Osteoblast (primary cell): ENCODE measurements at regions not wholly inside any gene's neighbourhood (a gene's known extent, or its start where the extent isn't known, plus 50 kb on each side); places are given as distances from the start of the nearest gene placed in this dataset.

Experiments
- DNase-seq: peaks from one replicate; pipeline ENCODE4 v3.0.0; 2011; ENCODE audit warnings: low spot score, mixed read lengths; ENCODE audit not compliant: insufficient read length; ENCODE audit errors: missing footprints
- H2AFZ ChIP-seq: 2 replicates; pipeline ENCODE4 v1.6.0; 2011; ENCODE audit warnings: mild to moderate bottlenecking, low read length
- H3K27ac ChIP-seq: 2 replicates; pipeline ENCODE4 v1.5.1; 2011; ENCODE audit warnings: mild to moderate bottlenecking, low read depth, low read length, moderate library complexity
- H3K27me3 ChIP-seq: 2 replicates; pipeline ENCODE4 v1.6.0; 2012; ENCODE audit warnings: mild to moderate bottlenecking, control low read depth, inconsistent platforms, low read length, moderate library complexity; ENCODE audit not compliant: insufficient read depth
- H3K36me3 ChIP-seq: 2 replicates; pipeline ENCODE4 v1.5.1; 2011; ENCODE audit warnings: mild to moderate bottlenecking, low read length, control low read depth, moderate library complexity; ENCODE audit not compliant: insufficient read depth
- H3K4me1 ChIP-seq: 2 replicates; pipeline ENCODE4 v1.5.1; 2011; ENCODE audit warnings: mild to moderate bottlenecking, low read length, control low read depth, moderate library complexity; ENCODE audit not compliant: insufficient read depth
- H3K4me2 ChIP-seq: 2 replicates; pipeline ENCODE4 v1.6.0; 2011; ENCODE audit warnings: mild to moderate bottlenecking, low read length; ENCODE audit not compliant: insufficient read depth
- H3K4me3 ChIP-seq: fragments of 200-600 bp; sonication (generic); 3 replicates; pipeline ENCODE4 v1.5.1; 2012; ENCODE audit warnings: mild to moderate bottlenecking, low read length, inconsistent platforms; ENCODE audit not compliant: insufficient read depth
- H3K79me2 ChIP-seq: 2 replicates; pipeline ENCODE4 v1.6.0; 2012; ENCODE audit warnings: mild to moderate bottlenecking, low read length, control low read depth, inconsistent platforms; ENCODE audit not compliant: insufficient read depth
- H3K9me3 ChIP-seq: 2 replicates; pipeline ENCODE4 v1.5.1; 2011; ENCODE audit warnings: low read depth, low read length, control low read depth
- H4K20me1 ChIP-seq: 2 replicates; pipeline ENCODE4 v1.6.0; 2012; ENCODE audit warnings: mild to moderate bottlenecking, low read length, control low read depth; ENCODE audit not compliant: insufficient read depth
- TF ChIP-seq, protein P1 (sequence below): IDR thresholded peaks from 2 replicates; pipeline ENCODE4 v1.5.1; 2011; ENCODE audit warnings: mild to moderate bottlenecking, low read depth, low read length, moderate library complexity; ENCODE audit errors: extremely low read depth

GRCh38 chr6:93013054-93013453, 406.3 kb downstream of the EPHA7 start:
- no peaks in the 10 kb centered on the region for H3K4me1 ChIP-seq
- no peak overlapping the region for H3K4me2 ChIP-seq
- no peak overlapping the region for H3K27ac ChIP-seq
- H3K4me3 ChIP-seq: no peak overlapping the region
- no peaks in the 10 kb centered on the region for H3K36me3 ChIP-seq
- H2AFZ ChIP-seq: no peak overlapping the region
- no peaks in the 10 kb centered on the region for H3K79me2 ChIP-seq
- H4K20me1 ChIP-seq: no peaks in the 10 kb centered on the region
- no peak for DNase-seq
- H3K27me3 ChIP-seq: no peaks in the 10 kb centered on the region
- TF ChIP-seq, protein P1, sequence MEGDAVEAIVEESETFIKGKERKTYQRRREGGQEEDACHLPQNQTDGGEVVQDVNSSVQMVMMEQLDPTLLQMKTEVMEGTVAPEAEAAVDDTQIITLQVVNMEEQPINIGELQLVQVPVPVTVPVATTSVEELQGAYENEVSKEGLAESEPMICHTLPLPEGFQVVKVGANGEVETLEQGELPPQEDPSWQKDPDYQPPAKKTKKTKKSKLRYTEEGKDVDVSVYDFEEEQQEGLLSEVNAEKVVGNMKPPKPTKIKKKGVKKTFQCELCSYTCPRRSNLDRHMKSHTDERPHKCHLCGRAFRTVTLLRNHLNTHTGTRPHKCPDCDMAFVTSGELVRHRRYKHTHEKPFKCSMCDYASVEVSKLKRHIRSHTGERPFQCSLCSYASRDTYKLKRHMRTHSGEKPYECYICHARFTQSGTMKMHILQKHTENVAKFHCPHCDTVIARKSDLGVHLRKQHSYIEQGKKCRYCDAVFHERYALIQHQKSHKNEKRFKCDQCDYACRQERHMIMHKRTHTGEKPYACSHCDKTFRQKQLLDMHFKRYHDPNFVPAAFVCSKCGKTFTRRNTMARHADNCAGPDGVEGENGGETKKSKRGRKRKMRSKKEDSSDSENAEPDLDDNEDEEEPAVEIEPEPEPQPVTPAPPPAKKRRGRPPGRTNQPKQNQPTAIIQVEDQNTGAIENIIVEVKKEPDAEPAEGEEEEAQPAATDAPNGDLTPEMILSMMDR: no peak
- no peaks in the 10 kb centered on the region for H3K9me3 ChIP-seq

DNA sequence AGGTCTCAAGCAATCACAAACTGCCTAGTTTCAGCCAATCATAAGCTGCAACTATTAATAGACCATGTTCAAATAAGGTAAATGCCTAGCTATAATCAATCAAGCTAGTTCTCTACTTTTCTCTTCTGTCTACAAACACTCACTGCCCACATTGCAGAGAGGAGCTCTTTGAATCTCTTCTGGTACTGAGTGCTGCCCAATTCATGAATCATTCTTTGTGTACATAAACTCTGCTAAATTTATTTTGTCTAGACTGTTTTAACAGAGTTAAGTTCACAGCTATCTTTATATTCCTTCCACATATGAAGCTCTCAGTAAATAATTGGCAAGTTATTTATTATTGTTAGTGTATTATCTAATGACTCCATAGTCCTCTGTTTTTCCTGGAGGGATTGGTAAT, 411.0 kb downstream of the EPHA7 start:
- Histone ChIP-seq H3K27ac (no peak overlapping the region), H3K4me2 (no peak overlapping the region), H3K4me1 (no peaks in the 10 kb centered on the region), H4K20me1 (no peaks in the 10 kb centered on the region), H3K79me2 (no peaks in the 10 kb centered on the region), H3K36me3 (no peaks in the 10 kb centered on the region), H2AFZ (no peak overlapping the region), H3K9me3 (no peaks in the 10 kb centered on the region), H3K4me3 (no peak overlapping the region), H3K27me3 (no peaks in the 10 kb centered on the region)
- DNase-seq: no peak
- TF ChIP-seq, protein P1: no peak

- H3K9me3 ChIP-seq: no peaks in the 10 kb centered on the region
- no peak overlapping the region for H3K4me3 ChIP-seq
- H3K79me2 ChIP-seq: no peaks in the 10 kb centered on the region
- H3K4me2 ChIP-seq: no peak overlapping the region
- H3K36me3 ChIP-seq: no peaks in the 10 kb centered on the region
- no peak overlapping the region for H2AFZ ChIP-seq
- TF ChIP-seq, protein P1: no peak
- no peaks in the 10 kb centered on the region for H3K27me3 ChIP-seq
- no peaks in the 10 kb centered on the region for H4K20me1 ChIP-seq
- H3K27ac ChIP-seq: no peak overlapping the region
- no peaks in the 10 kb centered on the region for H3K4me1 ChIP-seq
- DNase-seq: no peak
Measured at GRCh38 chr6:92989656-92990055, 429.7 kb downstream of the EPHA7 start.

DNA sequence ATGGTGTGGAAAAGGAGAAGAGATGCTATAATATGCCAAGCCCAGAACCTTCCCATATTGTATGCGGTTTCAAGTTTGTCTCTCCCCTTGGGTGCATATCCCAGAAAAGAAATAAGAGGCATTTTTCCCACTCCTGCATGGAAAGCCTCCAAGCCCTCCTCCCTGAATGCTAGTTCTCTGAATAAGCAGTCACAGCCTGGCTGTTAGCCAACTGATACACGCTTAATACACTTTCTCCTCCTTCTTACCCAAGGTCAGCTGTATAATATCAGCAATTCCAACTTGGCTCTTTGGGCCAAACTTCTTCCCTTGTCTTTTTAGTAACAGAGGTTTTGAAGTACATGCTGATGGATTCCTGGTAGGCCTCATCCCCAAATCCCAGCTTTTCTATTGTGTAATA, 440.1 kb downstream of the EPHA7 start:
- TF ChIP-seq, protein P1: no peak
- H4K20me1 ChIP-seq: no peaks in the 10 kb centered on the region
- H3K27me3 ChIP-seq: no peaks in the 10 kb centered on the region
- H2AFZ ChIP-seq: no peak overlapping the region
- H3K9me3 ChIP-seq: peaks cover 1% of the 10 kb centered on the region
- H3K27ac ChIP-seq: no peak overlapping the region
- peak; percentile 1 for DNase-seq
- H3K4me3 ChIP-seq: no peak overlapping the region
- no peaks in the 10 kb centered on the region for H3K36me3 ChIP-seq
- H3K4me1 ChIP-seq: no peaks in the 10 kb centered on the region
- H3K4me2 ChIP-seq: no peak overlapping the region
- H3K79me2 ChIP-seq: no peaks in the 10 kb centered on the region
